ENCODE measurements at regions not wholly inside any gene's neighbourhood (a gene's known extent, or its start where the extent isn't known, plus 50 kb on each side); places are given as distances from the start of the nearest gene placed in this dataset.
"Not testable (repeated sequence)": the region's sequence is repeated elsewhere in the genome, so short reads cannot be mapped to it uniquely, and the experiment has no call there.

GRCh38 chr14:39617537-39617936 lies 185.3 kb upstream of the FBXO33 start:
- DNase-seq, result no peak

DNA sequence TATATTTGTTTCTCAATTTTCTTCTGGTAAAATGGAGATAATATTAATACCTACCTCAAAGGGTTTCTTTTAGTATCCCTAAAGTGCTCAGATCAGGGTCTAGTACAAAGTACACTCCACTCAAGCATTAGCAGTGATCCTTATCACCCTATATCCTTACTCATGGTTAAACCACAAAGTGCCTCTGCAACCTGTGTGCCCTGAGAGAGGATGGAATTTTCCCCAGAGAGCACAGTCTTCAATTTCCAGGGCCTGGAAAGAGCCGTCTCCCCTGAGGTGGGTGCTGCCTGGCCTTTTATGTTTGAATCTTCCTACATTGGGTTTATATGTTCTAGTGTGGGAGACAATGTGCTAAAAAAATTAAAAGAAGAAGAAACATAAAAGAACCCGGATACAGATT lies 183.1 kb upstream of the FBXO33 start:
- no peak for DNase-seq

GRCh38 chr14:39614297-39614923 lies 182.2 kb upstream of the FBXO33 start:
- DNase-seq, result peak in 1 of 2 donors; percentile 4

- DNase-seq, result no peak
Observed at GRCh38 chr14:39609119-39609518, 176.9 kb upstream of the FBXO33 start.

DNA sequence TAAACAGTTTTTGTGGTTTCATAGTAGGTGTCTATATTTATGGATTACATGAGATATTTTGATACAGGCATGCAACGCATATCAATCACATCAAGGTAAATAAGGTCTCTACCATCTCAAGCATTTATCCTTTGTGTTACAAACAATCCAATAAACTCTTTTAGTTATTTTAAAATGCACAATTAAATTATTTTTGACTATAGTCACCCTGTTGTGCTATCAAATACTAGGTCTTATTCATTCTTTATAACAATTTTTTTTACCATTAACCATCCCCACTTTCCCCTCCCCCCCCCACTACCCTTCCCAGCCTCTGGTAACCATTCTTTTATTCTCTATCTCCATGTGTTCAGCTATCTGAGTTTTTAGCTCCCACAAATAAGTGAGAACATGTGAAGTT lies 175.7 kb upstream of the FBXO33 start:
- DNase-seq, result no peak

GRCh38 chr14:39603942-39604341 lies 171.7 kb upstream of the FBXO33 start:
- DNase-seq, result no peak

GRCh38 chr14:39593377-39593776 lies 161.1 kb upstream of the FBXO33 start:
- DNase-seq, result no peak

GRCh38 chr14:39592116-39592789 lies 160.0 kb upstream of the FBXO33 start:
- DNase-seq, result no peak

DNA sequence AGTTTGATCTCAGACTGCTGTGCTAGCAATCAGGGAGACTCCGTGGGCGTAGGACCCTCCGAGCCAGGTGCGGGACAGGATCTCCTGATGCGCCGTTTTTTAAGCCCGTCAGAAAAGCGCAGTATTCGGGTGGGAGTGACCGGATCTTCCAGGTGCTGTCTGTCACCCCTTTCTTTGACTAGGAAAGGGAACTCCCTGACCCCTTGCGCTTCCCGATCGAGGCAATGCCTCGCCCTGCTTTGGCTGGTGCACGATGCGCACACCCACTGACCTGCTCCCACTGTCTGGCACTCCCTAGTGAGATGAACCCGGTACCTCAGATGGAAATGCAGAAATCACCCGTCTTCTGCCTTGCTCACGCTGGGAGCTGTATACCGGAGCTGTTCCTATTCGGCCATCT lies 157.6 kb upstream of the FBXO33 start:
- DNase-seq, result not testable (repeated sequence)

GRCh38 chr14:39582028-39582654 lies 149.9 kb upstream of the FBXO33 start:
- no peak for DNase-seq

GRCh38 chr14:39581474-39581873 lies 149.2 kb upstream of the FBXO33 start:
- peak in 1 of 2 donors; percentile 9 for DNase-seq

GRCh38 chr14:39580696-39581095 lies 148.5 kb upstream of the FBXO33 start:
- DNase-seq, result no peak

- no peak for DNase-seq
Observed at GRCh38 chr14:39576736-39577135, 144.5 kb upstream of the FBXO33 start.

- no peak for DNase-seq
Observed at GRCh38 chr14:39576258-39576657, 144.0 kb upstream of the FBXO33 start.

GRCh38 chr14:39568809-39569538 lies 136.7 kb upstream of the FBXO33 start:
- DNase-seq, result no peak

DNA sequence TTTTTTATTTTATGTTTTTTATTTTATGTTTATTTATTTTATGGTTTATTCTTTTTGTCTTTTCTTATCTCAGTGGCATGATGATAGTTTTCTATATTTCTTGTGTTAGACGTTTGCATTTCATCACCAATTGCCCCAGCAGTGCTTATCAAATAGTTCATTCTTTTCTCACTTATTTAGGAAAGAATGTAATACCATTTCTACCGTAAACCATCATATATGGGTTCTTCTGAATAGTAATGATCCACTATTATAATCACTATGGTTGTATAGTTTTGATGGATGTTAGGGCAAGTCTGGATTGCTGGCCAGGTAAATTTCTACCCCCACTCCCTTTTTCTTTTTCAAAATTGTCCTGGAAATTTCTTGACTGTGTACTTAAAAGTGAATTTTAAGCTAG lies 134.6 kb upstream of the FBXO33 start:
- no peak for DNase-seq

DNA sequence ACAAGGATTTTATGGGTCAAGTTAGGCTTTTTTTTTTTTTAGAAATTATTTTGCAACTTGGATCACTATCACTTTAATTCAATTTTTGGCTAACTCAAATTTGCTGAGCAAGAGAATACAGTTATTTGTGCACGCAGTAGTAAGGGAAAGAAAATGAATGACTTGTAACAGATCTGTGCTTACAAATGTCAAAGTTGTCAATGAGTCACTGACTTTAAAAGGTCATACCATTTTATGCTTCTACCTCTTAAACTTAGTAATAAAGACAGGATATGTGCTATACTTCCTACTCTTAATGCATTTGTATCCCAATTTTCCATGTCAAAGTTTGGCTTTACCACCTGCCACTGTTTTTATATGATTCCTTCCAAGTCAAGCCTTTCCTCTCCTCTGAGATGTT lies 131.1 kb upstream of the FBXO33 start:
- DNase-seq, result no peak

- DNase-seq, result no peak
Observed at GRCh38 chr14:39562175-39562574, 129.9 kb upstream of the FBXO33 start.

DNA sequence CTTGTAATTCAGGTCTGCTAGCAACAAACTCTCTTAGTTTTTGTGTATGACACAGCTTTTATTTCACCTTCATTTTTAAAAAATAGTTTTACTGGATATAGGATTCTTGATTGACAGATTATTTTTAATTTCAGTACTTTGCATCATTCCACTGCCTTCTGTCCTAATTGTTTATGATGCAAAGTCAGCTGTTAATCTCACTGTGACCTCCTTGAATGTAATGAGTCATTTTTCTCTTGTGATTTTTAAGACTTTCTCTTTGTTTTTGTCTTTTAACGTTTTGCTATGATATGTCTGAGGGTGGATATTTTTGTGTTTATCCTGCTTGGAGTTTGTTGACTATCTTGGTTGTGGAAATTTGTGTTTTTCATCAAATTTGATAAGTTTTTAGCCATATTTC lies 126.3 kb upstream of the FBXO33 start:
- DNase-seq, result no peak

- DNase-seq, result no peak
Observed at GRCh38 chr14:39555749-39556148, 123.5 kb upstream of the FBXO33 start.

GRCh38 chr14:39554576-39554975 lies 122.3 kb upstream of the FBXO33 start:
- no peak for DNase-seq

GRCh38 chr14:39548358-39548757 lies 116.1 kb upstream of the FBXO33 start:
- no peak for DNase-seq

DNA sequence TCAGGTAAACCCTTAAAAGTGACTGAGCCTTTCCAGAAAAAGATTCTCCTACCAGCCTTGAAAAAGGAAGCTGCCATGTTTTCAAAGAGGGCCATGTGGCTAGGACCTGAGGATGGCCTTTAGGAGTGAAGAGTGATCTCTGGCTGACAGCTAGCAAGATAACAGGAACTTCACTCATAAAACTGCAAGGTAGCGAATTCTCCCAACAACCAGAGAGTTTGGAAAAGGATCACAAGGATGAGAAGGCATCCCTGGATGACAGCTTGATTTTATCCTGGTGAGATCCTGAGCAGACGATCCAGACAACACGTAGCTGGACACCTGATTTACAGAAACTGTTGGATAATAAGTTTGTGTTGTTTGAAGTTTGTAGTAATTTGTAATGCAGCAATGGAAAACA lies 115.6 kb upstream of the FBXO33 start:
- no peak for DNase-seq

DNA sequence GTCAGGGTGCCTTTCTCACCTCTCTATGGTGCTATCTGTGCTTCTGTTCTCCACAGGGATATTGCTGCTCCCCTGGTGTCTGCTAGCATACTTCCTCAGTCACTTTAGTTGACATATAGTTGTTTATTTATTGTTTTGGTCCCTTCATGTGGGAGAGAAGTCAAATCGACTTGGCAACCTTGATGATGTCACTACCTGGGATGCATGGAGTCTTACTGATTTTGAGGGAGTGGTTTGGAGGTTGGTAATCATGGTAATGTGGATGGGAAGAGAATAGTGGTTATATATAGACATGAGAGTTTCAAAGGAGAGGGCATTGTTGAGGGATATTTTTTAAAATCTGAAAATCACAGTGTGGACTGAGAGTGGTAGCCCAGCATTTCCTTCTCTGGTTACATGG lies 73.6 kb upstream of the FBXO33 start:
- no peak for DNase-seq
